HUES48 (cell line): ENCODE measurements at regions not wholly inside any gene's neighbourhood (a gene's known extent, or its start where the extent isn't known, plus 50 kb on each side); places are given as distances from the start of the nearest gene placed in this dataset.
A peak's percentile ranks its signal among the peaks of the same experiment; 100 is the strongest.

Experiments used
- H3K27ac ChIP-seq: one replicate; pipeline ENCODE4 v1.7.0; 2013; ENCODE audit warnings: low read depth, low read length, inconsistent platforms
- H3K27me3 ChIP-seq: 2 replicates; pipeline ENCODE4 v1.6.1; 2013; ENCODE audit warnings: mild to moderate bottlenecking, low read length; ENCODE audit not compliant: control insufficient read depth, insufficient read depth
- H3K36me3 ChIP-seq: 2 replicates; pipeline ENCODE4 v1.6.1; 2013; ENCODE audit warnings: low read length; ENCODE audit not compliant: control insufficient read depth, insufficient read depth
- H3K4me1 ChIP-seq: 2 replicates; pipeline ENCODE4 v1.6.1; 2013; ENCODE audit warnings: mild to moderate bottlenecking, low read length; ENCODE audit not compliant: control insufficient read depth, insufficient read depth
- H3K4me3 ChIP-seq: 2 replicates; pipeline ENCODE4 v1.5.1; 2013; ENCODE audit warnings: mild to moderate bottlenecking, low read depth, low read length
- H3K9ac ChIP-seq: 2 replicates; pipeline ENCODE4 v1.6.1; 2013; ENCODE audit warnings: mild to moderate bottlenecking, low read depth, low read length, moderate library complexity
- H3K9me3 ChIP-seq: 2 replicates; pipeline ENCODE4 v1.6.1; 2013; ENCODE audit warnings: low read length; ENCODE audit not compliant: control insufficient read depth, insufficient read depth

DNA sequence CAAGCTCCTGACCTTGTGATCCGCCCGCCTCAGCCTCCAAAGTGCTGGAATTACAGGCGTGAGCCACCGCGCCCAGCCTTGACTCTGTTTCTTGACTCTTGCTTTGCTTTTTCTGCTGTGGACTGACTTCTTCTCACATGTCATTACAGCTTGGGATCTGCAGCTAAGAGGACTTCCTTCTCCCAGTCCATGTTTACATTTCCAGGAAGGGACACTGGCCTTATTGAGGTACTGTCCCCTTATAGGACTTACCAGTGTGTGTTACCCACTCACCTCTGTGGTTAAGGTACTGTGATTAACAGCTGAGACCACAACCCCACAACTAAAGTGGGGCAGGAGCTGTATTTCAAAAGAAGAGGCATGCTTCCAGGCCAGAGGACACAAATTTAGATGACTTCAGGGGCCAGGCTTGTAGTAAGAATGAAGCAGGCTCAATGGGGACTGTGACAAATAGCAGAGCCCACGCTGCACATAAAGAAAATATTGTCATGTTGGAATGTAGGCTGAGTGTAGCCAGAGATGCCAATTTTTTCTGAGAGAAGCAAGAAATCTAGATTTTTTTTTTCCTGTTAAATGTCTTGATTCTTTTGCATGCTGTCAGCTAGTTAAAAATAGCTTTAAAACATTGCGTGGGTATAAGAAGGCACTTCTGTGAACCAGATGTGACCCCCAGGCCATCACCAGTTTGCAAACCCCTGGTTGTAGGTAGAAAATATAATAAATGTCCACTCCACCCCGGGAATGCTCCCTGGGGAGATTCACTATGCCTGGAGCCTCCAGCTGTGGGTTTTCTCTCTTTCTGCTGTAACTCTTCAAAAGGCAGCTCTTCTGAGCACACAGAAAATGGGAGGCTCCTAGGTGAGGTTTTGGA is 75.0 kb downstream of the PTPDC1 start:
- Histone ChIP-seq H3K4me3 (no peak overlapping the region), H3K27me3 (no peaks in the 10 kb centered on the region), H3K36me3 (no peaks in the 10 kb centered on the region), H3K9me3 (no peaks in the 10 kb centered on the region), H3K27ac (no peak overlapping the region), H3K9ac (no peak overlapping the region), H3K4me1 (no peaks in the 10 kb centered on the region)

DNA sequence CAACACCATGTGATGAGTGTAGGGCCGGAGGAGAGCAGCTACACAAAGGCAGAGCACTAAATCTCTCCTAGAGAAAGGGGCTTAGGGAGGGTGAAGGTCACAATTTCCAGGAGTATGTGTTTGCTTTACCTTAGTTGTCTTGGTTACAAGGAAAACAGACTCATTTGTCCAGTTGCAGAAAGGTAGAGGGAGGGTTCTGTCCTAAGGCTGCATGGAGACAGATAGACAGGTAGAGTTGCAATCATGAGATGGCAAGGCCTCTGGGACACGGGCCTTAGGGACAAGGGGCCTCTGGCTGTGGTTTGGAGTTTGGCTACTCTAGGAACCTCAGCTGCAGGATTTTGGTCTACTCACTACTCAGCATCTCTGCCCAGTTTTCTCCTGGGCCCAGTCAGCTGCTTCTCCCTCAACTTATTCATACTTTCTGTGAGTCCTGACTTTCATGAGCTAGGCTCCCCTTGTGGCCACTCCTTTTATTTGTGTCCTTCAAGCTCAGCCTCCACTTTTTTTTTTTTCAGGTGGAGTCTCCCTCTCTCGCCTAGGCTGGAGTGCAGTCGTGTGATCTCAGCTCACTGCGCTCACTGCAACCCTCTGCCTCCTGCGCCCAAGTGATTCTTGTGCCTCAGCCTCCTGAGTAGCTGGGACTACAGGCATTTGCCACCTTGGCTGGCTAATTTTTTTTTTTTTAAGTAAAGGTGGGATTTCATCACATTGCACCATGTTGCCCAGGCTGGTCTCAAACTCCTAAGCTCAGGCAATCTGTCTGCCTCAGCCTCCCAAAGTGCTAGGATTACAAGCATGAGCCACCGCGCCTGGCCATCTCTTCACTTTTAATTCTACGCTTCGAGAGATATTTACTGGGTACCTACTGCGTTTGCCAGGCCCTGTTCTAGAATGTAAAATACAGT is 76.6 kb downstream of the PTPDC1 start:
- no peaks in the 10 kb centered on the region for H3K36me3 ChIP-seq
- H3K27me3 ChIP-seq: no peaks in the 10 kb centered on the region
- no peak overlapping the region for H3K4me3 ChIP-seq
- no peaks in the 10 kb centered on the region for H3K4me1 ChIP-seq
- H3K9ac ChIP-seq: no peak overlapping the region
- H3K9me3 ChIP-seq: no peaks in the 10 kb centered on the region
- no peak overlapping the region for H3K27ac ChIP-seq

DNA sequence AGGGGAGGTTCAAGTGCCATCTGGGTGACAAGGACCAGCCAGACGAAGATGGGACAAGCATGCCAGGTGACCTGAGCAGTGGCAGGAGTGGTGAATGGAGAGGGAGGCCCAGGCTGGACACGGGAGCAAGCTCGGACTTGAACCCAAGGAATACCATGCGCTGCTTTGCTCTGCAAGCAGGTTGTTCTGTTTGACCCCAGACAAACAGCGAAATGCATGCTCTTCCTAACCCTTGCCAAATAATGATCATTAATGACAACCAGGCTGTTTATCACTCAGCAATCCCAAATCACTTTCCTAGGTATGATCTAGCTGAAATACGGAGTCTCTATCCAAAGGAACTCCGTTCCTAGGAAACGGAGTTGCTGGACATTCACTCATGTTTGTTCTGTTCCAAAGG is 77.4 kb downstream of the PTPDC1 start:
- Histone ChIP-seq H3K9me3 (no peaks in the 10 kb centered on the region), H3K36me3 (no peaks in the 10 kb centered on the region), H3K4me3 (no peak overlapping the region), H3K27ac (no peak overlapping the region), H3K4me1 (no peaks in the 10 kb centered on the region), H3K27me3 (no peaks in the 10 kb centered on the region), H3K9ac (no peak overlapping the region)

DNA sequence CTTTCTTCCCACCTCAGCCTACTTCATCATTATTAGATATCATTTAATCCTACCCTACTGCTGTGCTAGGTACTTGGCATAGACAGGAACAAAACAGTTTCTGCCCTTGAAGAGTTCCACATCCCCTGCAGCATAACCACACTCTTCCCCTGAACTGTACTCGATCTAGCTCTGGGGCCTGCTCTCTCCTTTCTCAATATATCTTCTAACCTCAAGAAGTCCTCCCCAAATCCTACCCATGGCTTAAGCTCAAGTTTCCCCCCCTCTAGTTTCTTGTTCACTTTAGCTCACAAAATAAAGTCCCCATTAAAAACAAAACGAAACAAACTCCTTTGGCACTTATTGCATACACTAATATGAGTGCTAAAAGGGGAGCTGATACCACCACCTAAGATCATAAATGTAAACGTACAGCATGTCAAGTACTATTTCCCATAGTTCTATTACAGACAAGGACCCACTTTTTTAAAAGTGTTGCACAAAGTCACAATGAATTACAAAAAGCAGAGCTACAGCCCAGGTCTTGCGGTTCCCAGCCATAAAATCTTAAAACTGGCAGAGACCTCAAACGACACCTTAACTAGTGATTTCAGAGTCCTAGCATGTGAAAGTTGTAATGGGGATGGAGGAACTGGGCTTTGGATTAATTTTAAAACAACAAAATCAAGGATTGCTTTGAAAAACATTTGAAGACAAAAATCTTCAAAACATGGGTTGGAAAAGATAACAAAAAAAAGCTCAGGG is 80.7 kb downstream of the PTPDC1 start:
- Histone ChIP-seq H3K9ac (no peak overlapping the region), H3K36me3 (no peaks in the 10 kb centered on the region), H3K4me1 (0 out of 2 replicates have a peak, but pooled peaks cover 3% of the 10 kb centered on the region), H3K27ac (no peak overlapping the region), H3K4me3 (peak overlapping the region; percentile 88; the same call in 1 of the 2 replicates), H3K9me3 (no peaks in the 10 kb centered on the region), H3K27me3 (no peaks in the 10 kb centered on the region)

DNA sequence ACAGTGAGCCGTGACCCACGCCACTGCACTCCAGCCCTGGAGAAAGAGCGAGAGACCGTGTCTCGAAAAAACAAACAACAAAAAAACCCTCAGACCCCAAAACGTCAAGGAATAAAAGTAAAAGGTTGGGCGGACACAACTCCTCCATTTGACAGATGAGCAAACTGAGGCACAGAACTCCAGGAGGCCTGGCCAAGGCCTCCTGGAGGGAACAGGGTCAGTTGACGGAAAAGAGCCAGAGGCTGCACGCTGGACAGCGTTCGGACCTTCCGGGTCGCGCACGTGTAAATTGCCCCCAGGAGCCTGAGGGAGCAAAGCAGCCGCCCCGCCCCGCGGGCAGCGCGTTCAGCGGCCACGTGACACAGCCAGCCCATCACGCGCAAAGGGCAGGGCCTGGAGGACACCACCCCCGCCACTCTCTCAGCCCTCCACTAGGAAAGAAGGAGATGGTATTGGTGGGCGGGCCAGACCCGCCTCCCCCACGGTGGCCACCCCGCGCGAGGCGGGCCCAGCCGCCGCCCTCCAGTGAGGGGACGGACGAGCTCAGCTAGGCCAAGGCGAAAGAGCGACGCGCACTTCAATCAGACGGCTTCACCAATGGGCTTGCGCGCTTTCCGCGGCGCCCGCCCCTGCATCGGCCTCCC is 81.5 kb downstream of the PTPDC1 start:
- Histone ChIP-seq H3K27me3 (no peaks in the 10 kb centered on the region), H3K4me3 (peak overlapping the region; percentile 88), H3K9me3 (no peaks in the 10 kb centered on the region), H3K4me1 (peaks cover 10% of the 10 kb centered on the region), H3K36me3 (0 out of 2 replicates have a peak, but pooled peaks cover under 1% of the 10 kb centered on the region), H3K9ac (peak overlapping the region; percentile 100), H3K27ac (peak overlapping the region; percentile 100)

DNA sequence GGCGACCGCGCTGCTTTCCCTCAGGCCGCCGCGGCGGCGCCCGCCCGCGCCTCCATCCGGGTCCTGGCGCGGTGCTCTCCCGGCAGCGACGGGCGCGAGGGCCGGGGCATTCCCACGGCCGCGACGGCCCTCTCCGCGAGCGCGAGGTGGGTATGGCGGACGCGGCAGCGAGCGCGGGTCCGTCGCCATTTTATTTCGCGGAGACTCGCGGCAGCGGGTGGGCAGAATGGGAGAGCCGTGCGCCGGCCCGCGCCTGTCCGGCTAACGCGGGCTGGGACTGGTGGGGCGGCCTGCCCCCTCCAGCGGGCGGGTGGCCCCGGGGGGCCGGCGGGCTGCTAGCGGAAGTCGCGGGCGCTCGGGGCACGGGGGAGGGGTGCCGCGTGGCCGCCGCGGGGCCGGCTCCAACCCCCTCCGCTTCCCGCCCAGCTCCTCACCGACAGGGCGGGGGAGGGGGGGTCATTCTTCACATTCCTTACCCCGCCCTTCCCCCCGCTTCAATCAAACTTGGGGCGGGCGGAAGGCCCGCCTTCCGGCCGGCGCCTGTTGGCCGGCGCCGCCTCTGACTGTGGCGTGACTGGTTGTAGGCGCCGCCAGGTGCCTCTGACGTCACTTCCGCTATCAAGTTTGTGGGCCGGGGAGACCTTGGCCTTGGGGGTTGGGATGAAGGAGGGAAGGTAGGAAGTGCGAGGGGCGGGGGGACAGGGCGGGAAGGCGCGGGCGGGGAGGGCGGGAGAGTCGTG is 82.1 kb downstream of the PTPDC1 start:
- H3K4me1 ChIP-seq: peaks cover 15% of the 10 kb centered on the region
- no peaks in the 10 kb centered on the region for H3K9me3 ChIP-seq
- H3K9ac ChIP-seq: peak overlapping the region; percentile 100
- no peaks in the 10 kb centered on the region for H3K27me3 ChIP-seq
- H3K36me3 ChIP-seq: 0 out of 2 replicates have a peak, but pooled peaks cover 5% of the 10 kb centered on the region
- H3K27ac ChIP-seq: peak overlapping the region; percentile 100
- peak overlapping the region; percentile 96 for H3K4me3 ChIP-seq

DNA sequence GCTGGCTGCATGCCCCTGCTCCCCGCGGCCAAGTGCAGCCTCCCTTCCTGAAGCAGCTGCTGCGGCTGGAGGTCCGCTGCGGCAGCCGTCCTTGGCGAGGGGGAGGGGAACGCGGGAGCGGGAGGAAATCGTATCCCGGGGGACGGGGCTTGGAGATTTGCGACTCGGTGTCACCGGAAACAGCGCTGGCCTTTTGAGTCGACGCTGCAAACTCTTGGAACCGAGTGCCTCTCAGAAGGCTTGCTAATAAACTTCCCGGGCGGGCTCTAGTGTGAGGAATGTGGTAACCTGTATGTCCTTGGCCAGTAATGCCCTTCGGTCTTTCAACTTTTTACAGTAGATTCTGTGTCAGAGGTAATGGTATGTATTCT is 82.7 kb downstream of the PTPDC1 start:
- Histone ChIP-seq H3K9ac (peak overlapping the region; percentile 96), H3K4me3 (peak overlapping the region; percentile 96), H3K9me3 (no peaks in the 10 kb centered on the region), H3K27ac (peak overlapping the region; percentile 99), H3K4me1 (peaks cover 15% of the 10 kb centered on the region), H3K27me3 (no peaks in the 10 kb centered on the region), H3K36me3 (0 out of 2 replicates have a peak, but pooled peaks cover 5% of the 10 kb centered on the region)

DNA sequence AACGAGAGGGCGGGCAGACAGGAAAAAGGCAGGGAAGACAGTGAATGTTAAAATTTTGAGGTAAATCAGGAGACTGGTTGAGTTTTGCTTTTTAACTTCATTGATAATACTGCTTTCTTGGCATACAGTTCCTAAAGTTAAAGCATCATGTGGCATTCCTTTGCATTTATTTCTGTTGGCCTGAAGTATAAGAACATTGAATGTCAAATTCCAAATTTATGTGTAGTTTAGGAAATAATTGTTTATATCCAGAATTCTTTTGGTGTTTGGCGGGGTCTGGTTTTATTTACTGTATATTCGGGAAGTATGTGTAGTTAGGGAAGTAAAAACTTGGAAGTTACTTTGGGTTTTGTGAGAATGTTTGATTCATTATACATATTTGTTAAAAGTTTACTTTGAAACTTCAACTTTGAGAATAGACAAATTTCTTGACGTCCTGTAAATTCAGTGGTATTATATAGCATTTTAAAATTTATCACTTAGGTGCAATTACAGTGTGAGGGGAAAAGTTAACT is 83.2 kb downstream of the PTPDC1 start:
- Histone ChIP-seq H3K4me3 (peak overlapping the region; percentile 96), H3K9me3 (no peaks in the 10 kb centered on the region), H3K36me3 (0 out of 2 replicates have a peak, but pooled peaks cover 6% of the 10 kb centered on the region), H3K27me3 (no peaks in the 10 kb centered on the region), H3K9ac (peak overlapping the region; percentile 96), H3K4me1 (peaks cover 20% of the 10 kb centered on the region), H3K27ac (peak overlapping the region; percentile 99)

DNA sequence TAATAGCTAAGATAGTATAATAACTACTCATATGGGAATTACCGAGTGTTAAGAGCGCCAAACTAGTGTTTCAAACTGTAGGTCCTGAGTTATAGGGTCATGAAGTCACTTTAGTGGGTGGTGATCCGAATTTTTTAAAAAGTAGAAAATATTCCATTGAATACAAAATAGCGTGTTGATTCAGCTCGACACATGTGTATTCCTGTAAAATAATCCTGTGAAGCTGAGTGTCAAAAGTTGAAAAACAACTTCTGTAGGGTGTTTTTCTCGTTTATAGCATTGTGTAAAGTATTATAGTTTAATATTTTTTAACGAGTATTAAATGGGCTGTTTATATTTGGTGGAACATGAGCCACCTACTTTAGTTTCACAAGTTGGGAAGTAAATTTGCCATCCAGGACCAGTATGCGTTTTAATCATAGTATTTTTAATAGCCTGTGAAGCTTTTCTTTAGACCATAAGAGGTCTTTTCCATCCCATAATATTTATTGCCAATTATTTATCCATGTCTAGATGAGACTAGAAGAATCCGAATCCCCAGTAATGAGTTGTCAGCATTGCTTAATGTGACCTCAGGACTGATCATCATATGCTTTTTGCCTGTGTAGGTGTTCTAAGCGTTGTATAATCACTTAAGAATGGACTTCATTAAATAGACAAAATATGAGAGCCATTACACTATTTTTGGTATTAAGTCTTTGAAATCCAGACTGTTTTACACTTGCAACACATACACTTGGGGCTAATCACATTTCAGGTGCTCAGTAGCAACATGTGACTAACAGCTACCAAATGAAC is 84.1 kb downstream of the PTPDC1 start:
- Histone ChIP-seq H3K4me3 (peak overlapping the region; percentile 96), H3K36me3 (peaks cover 11% of the 10 kb centered on the region), H3K9ac (peak overlapping the region; percentile 96), H3K27me3 (no peaks in the 10 kb centered on the region), H3K27ac (no peak overlapping the region), H3K9me3 (no peaks in the 10 kb centered on the region), H3K4me1 (peaks cover 26% of the 10 kb centered on the region)
